22Rv1 (cell line): ENCODE measurements at regions not wholly inside any gene's neighbourhood (a gene's known extent, or its start where the extent isn't known, plus 50 kb on each side); places are given as distances from the start of the nearest gene placed in this dataset.
A peak's percentile ranks its signal among the peaks of the same experiment; 100 is the strongest.

Source experiments
- H3K27ac ChIP-seq: fragments of 450-650 bp; 2 replicates; pipeline ENCODE4 v1.5.1; 2017
- ZFX ChIP-seq: fragments of 450-650 bp; IDR thresholded peaks from 2 replicates; pipeline ENCODE4 v1.6.1; 2017; ENCODE audit warnings: antibody characterized with exemption, borderline replicate concordance
- TF ChIP-seq, protein P1 (sequence below): fragments of 450-650 bp; IDR thresholded peaks from 2 replicates; pipeline ENCODE4 v1.5.1; 2017; ENCODE audit warnings: mild to moderate bottlenecking

- no peak for TF ChIP-seq ZFX
- TF ChIP-seq, protein P1, sequence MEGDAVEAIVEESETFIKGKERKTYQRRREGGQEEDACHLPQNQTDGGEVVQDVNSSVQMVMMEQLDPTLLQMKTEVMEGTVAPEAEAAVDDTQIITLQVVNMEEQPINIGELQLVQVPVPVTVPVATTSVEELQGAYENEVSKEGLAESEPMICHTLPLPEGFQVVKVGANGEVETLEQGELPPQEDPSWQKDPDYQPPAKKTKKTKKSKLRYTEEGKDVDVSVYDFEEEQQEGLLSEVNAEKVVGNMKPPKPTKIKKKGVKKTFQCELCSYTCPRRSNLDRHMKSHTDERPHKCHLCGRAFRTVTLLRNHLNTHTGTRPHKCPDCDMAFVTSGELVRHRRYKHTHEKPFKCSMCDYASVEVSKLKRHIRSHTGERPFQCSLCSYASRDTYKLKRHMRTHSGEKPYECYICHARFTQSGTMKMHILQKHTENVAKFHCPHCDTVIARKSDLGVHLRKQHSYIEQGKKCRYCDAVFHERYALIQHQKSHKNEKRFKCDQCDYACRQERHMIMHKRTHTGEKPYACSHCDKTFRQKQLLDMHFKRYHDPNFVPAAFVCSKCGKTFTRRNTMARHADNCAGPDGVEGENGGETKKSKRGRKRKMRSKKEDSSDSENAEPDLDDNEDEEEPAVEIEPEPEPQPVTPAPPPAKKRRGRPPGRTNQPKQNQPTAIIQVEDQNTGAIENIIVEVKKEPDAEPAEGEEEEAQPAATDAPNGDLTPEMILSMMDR = peak; percentile 90
- H3K27ac ChIP-seq = no peak overlapping the region
Measured at GRCh38 chr9:126228781-126229444, 97.7 kb upstream of the MVB12B start.

DNA sequence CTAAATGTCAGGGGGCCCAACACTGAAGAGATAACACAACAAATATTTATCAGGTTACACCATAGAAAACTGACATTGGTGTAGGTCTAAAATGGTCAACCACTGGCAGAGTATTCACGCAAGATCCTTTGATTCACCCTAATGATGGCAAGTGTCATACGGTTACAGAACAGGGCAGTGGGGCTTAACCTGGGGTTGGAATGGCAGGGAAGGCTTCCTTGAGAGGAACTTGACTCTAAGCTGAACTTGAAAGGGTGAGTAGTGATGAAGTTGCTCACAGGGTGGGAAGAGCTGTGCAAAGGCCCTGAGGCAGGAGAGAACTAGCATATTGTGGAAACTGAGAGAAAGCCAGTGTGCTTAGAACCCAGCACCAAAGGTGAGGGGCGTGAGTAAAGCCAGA is 97.1 kb upstream of the MVB12B start:
- H3K27ac ChIP-seq = no peak overlapping the region
- TF ChIP-seq ZFX = no peak
- TF ChIP-seq, protein P1 = no peak

- TF ChIP-seq, protein P1 = no peak
- TF ChIP-seq ZFX = no peak
- no peak overlapping the region for H3K27ac ChIP-seq
Measured at GRCh38 chr9:126230692-126231091, 95.9 kb upstream of the MVB12B start.

DNA sequence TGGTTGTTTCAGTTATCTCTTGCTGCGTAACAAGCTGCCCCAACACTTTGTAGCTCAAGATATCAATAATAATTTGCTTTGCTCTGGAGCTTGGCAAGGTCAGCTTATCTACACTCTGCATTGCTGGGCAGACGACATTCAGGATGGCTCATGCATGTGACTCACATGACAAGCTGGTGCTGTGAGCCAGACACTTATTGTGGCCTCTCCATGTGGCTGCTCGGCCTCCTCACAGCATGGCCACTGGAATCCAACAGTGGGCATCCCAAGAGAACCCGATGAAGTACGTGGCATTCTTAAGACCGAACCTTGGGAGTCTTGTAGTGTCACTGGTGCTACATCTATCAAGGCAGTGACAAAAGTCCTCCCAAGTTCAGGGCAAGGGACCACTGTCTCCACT is 94.2 kb upstream of the MVB12B start:
- TF ChIP-seq ZFX = no peak
- TF ChIP-seq, protein P1 = no peak

GRCh38 chr9:126233175-126233574 is 93.5 kb upstream of the MVB12B start:
- TF ChIP-seq, protein P1 = no peak
- TF ChIP-seq ZFX = no peak
- H3K27ac ChIP-seq = no peak overlapping the region

More for the DNA sequence above, 94.2 kb upstream of the MVB12B start:
- H3K27ac ChIP-seq = no peak overlapping the region

- H3K27ac ChIP-seq = no peak overlapping the region
- TF ChIP-seq, protein P1 = no peak
- no peak for TF ChIP-seq ZFX
Measured at GRCh38 chr9:126233913-126234525, 92.6 kb upstream of the MVB12B start.

GRCh38 chr9:126234681-126235335 is 91.8 kb upstream of the MVB12B start:
- no peak for TF ChIP-seq ZFX
- TF ChIP-seq, protein P1 = no peak
- H3K27ac ChIP-seq = no peak overlapping the region
